NCI-H1436 treated with DMSO at 0.1 percent for 48 hours (cell line): ENCODE measurements at regions not wholly inside any gene's neighbourhood (a gene's known extent, or its start where the extent isn't known, plus 50 kb on each side); places are given as distances from the start of the nearest gene placed in this dataset.
A peak's percentile ranks its signal among the peaks of the same experiment; 100 is the strongest.

ENCODE experiments used
- DNase-seq: peaks from one replicate; lab custom pipeline; 2025; lab: John Stamatoyannopoulos, UW

DNA sequence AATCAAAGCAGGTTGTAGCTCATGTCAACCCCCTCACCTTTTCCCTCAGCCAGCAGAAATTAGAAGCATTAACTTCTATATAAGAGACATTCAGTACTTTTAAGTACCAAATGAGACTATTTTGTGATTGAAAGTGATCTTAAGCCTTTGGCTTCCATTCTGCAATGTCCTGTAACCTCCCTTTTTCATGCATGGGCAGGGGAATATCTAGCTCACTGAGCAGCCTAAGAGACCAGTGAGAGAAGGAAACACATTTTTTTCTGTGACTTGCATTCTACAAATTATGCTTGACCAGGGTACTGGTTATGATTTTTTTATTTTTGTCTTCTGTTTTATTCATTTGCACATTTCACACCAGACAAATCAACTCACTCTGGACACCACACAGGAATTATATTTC lies 369.6 kb downstream of the KCTD12 start:
- DNase-seq = no peak

DNA sequence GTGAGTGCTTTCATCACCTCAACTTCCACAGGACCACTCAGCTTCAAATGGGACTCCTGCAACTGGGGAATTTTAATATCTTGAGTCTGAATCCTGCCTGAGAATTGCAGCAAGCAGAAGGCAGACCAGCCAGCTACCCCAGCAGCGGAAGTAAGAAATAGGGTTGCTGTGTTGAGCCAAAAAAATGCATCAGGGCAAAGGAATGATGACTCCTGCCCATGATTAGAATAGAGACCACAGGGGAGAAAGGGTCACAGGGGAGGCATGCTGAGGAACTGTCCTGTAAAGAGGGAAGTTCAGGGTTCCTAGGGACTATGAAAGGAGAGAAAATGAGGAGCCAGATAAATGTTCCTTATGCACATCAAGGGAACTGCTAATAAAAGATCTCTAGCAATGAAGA lies 370.2 kb downstream of the KCTD12 start:
- no peak for DNase-seq

DNA sequence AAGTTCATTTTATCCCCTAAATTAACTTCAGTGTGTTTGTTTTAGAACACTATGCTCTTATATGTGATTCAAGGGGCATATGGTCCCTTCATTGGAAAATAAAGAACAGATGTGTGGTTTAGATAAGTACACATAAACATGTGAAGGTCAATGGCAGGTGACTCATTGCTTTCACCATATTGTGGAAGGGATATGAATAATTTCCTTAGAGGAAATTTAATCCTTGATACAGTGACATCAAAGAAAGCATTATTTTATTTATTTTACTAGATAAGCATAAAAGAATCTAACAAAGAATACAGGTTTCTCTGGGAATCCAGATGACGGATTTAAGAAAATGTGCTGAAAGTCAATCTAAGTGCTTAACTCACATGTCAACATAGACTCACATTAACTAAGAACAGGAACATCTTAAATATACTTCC lies 373.5 kb downstream of the KCTD12 start:
- DNase-seq = no peak

DNA sequence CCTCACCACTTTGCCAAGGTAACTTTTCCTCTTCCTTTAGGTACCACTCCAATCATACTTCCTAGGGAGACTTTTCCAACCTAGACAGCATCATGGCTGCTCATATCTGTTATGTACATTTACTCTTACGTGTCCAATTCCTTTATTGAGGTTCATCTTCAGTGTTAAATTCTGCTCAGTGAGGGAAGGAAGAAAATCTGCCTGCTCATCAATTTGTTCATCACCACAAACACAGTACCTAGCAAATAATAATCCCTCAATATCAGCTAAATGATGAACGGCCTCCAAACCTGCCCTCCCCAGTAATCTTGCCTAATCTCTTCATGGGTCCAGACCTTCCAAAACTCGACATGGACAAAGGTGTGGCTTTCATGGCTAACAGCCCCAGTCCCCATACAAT lies 380.8 kb downstream of the KCTD12 start:
- DNase-seq = no peak

DNA sequence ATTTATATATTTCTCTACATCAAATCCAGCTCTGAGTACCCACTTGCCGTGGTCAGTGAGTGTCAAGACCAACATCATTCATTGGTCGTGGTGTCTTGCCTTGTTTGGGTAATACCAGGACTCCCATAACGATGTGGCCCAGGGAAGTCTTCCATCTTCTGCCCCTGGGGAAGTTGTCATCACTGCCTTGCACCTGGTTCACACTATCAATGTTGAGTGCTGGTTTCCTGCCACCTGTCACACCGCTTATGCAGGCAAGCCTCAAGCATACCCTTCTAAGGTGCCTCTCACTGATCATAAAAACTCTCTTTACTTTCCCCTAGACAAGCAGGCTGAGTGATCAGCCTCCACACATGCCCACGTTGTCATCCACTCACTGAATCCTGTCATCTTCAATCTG lies 382.4 kb downstream of the KCTD12 start:
- peak; percentile 55 for DNase-seq

- DNase-seq = no peak
Observed at GRCh38 chr13:76503291-76503690, 382.9 kb downstream of the KCTD12 start.

GRCh38 chr13:76500894-76501293 lies 385.3 kb downstream of the KCTD12 start:
- no peak for DNase-seq

DNA sequence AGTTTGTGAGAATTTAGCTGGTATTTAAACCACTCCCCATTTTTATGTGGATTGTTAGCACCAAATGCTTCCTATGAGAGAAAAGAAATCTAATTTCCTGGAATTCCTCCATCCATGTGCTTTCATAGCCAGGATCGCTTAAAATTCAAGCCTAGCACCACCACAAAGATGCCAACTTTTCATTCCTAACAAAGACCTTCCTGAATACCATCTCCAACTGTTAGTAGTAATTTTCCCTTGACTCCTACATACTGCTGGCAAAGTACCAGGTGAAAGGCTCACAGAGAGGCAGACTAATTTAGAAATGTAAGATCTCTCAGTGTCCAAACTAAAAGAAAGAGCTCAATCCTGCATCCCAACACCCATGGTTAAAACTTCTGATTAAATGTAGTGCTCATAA lies 386.3 kb downstream of the KCTD12 start:
- DNase-seq = no peak

GRCh38 chr13:76489274-76489673 lies 396.9 kb downstream of the KCTD12 start:
- DNase-seq = no peak

DNA sequence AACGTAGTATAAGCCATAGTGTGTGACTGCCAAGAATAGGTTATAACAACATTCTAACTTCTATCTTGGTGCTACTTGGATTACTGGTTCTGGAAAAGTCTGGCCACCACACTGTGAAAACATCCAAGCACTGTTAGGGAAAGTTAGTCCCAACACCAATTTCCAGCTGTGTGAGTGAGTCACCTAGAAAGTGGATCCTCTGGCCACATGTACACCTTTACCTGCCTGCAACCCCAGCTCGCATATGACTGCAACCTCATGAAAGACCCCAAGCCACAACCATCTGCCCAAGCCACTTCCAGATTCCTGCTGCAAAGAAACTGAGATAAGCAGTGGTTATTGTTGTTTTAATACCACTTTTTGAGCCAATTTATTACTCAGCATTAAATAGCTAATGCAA lies 404.5 kb downstream of the KCTD12 start:
- no peak for DNase-seq

GRCh38 chr13:76474966-76475365 lies 411.2 kb downstream of the KCTD12 start:
- DNase-seq = no peak

- no peak for DNase-seq
Observed at GRCh38 chr13:76474356-76474755, 411.8 kb downstream of the KCTD12 start.

DNA sequence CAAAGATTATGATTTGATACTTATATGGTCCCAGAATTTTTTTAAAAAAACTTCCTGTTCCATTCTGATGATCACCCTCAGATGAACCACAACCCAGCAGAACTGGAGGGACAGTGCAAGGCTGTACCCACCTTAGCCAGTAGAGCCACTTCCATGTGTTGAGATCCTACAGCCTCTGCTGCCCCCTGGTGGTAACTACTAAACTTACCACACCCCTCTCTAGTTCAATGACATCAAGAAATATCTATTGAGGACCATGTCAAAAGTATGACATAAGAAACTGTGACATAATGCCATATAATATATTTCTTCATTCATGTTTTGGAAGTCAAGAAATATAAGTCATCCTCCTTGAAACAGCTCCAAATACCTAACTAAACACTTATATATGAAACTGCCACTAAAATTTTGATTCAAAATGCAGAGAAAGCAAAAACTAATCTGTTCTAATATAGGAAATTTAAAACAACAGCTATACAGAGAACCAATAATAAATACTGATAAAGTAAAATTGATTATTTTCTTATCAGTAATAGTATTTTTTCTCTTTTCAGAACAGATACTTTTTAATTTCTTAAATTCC lies 412.6 kb downstream of the KCTD12 start:
- peak; percentile 18 for DNase-seq

DNA sequence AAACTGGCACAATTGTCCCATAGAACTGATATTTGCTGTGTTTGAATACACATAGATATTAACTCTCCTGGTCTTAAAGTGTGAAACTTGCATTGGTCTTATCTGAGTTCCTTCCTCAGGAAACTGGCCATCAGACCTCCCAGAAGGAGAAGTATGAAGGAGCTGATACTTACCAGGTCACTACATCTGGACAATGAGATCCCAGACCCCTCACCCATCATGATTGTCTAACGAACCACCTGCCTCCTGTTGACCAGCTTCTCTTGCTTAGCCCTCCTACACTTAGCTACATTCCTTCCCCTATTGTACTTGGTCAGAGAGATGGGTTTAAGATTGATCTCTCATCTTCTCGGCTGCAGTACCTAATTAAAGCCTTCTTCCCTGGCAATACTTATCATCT lies 413.3 kb downstream of the KCTD12 start:
- DNase-seq = no peak

- no peak for DNase-seq
Observed at GRCh38 chr13:76471486-76471885, 414.7 kb downstream of the KCTD12 start.

- no peak for DNase-seq
Observed at GRCh38 chr13:76470991-76471390, 415.2 kb downstream of the KCTD12 start.

DNA sequence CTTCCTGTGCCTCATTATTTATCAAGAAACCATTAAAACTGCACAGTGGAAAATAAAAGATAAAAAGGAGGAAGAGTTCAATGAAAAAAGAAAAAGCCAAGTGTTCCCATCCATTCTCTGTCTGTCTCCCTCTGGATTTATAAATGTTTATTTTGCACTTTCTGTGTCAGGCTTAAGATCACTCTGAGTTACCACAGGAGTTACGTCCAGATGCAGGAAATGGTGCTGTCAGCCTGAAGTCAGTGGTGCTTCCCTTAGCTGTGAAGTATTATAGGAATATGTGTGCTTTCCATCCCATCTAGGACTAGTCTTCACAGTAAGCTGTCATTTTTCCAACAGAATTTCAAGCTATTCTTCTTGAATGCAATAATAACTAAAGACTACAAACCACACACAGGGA lies 420.2 kb downstream of the KCTD12 start:
- no peak for DNase-seq

DNA sequence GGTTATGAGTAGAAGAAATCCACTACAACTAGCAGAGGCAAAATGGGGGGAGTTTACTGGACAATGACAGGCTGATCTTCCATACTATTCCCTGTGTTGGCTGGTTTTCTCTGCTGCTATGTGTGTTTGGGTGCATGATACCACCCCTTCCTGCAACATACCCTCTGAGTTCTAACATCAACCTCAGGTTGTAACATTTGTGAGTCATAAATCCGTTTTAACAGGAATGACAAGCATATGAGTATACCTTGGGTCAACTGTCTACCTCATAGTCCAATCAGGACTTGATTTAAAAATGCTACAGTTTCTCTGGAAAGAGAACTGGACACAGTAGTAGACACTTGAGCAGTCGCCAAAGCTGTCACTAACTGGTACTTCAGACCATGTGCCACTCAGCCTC lies 422.9 kb downstream of the KCTD12 start:
- DNase-seq = no peak

GRCh38 chr13:76461999-76462398 lies 424.2 kb downstream of the KCTD12 start:
- DNase-seq = no peak

DNA sequence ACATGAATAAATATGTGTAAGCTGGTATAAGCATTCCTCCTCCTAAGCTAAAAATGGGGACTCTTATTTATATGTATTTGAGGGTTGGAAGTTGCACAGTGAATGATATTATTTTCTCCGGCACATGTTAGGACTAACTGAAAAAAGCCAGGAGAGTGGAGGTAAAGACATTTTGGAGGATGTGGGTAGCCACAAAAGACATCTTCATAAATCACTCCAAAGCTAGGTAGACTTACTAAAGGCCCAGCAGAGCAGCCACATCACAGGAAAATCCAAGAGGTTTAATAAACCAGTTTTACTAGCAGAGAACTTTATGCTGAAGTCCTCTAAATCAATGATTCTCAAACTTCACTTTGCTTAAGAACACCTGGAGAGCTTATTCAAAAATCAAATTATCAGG lies 424.7 kb downstream of the KCTD12 start:
- no peak for DNase-seq

DNA sequence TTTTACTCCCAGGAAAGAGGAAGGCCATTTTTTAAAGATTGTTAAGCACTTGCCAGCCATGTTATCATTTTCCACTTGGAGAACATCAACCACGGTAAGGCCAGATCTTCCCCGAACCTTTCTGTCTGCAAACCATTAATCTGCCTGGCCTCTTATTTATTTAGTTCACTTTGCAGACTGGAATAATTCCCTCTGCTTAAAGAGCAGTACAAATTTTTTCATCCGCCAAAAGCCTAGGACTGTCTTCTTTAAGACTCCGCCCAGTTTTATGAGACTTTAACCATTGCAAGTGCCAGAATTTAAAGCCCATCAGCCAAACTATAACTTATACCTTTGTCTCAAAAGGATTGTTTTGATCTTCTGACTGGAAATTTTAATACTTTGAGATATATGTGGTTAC lies 426.3 kb downstream of the KCTD12 start:
- DNase-seq = no peak

DNA sequence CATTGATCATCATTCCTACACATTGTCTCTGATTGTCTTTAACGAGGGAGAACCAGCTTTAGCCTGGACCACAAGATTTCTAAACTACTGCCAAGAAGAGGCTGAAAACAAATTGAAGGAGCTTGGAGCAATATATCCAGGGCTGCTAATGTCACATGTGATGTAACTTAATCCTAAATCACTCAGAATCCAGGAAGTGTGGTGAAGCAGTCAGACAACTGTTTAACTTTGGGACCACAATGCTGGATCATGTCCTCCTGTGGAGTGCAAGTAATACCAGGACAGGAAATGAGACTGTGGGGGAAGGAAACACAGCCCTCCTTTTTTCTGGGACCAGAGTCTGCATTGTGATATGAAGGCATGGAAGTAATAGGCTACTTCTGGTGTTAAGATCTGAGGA lies 430.2 kb downstream of the KCTD12 start:
- no peak for DNase-seq

GRCh38 chr13:76454991-76455390 lies 431.2 kb downstream of the KCTD12 start:
- no peak for DNase-seq

- no peak for DNase-seq
Observed at GRCh38 chr13:76449716-76450115, 436.5 kb downstream of the KCTD12 start.

DNA sequence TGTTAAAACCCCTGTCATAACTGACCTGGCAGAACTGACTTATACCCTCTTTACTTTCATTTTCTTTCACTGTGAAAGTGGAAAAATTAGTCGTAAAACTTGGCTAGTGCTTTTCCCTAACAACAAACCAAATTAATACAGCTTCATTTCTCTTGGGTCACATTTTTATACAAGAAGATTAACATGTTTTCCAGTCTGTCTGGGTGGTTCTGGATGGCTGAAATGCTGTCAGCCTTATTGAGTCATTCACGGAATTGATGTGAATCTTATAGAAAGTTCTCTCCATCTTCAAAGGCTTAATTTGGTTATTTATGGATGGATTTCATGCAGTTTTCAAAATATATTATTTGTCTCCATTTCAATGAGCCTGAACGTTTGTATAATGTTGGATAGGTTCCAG lies 440.0 kb downstream of the KCTD12 start:
- DNase-seq = no peak
